ENCODE measurements at regions not wholly inside any gene's neighbourhood (a gene's known extent, or its start where the extent isn't known, plus 50 kb on each side); places are given as distances from the start of the nearest gene placed in this dataset.
"Not testable (repeated sequence)": the region's sequence is repeated elsewhere in the genome, so short reads cannot be mapped to it uniquely, and the experiment has no call there.

GRCh38 chr1:96579636-96580035 lies 141.9 kb upstream of the PTBP2 start:
- DNase-seq (ENCODE audit: low read depth in 2 of 2), result no peak

DNA sequence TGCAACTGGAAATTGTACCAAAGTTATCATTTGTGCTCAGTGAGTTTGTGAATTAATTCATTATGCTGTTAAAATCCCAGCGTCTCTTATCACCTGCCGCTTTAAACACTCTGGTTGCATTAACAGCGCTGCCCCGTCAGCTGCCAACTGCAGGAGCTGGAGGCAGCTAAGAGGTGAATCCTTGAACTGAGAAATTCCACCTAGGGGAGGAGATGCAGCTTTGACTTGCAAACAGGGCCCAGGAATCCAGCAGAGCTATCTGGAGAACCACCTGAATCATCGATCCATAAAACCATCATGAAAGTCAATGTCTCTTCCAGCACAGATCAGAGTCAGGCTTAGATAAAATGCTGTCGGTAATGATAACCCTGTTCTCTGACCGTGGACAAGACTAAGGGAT lies 140.7 kb upstream of the PTBP2 start:
- no peak for DNase-seq (ENCODE audit: low read depth in 2 of 2)

- DNase-seq (ENCODE audit: low read depth in 2 of 2), result no peak
Measured at GRCh38 chr1:96581772-96582171, 139.8 kb upstream of the PTBP2 start.

DNA sequence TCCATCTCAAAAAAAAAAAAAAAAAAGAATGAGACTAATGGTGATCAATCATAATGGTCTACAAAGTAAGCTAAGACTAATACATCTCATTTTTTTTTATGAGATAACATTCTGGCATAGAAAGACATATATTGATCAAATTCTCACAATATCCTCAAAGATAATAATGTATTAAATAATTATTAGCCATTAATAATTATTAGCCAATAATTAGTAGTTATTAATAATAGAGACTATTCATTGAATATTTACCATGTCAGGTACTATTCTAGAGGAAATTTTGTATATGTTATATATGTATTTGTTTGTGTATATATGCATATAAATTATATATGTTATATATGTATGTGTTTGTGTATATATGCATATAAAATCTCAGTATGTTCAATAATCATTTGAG lies 137.7 kb upstream of the PTBP2 start:
- DNase-seq (ENCODE audit: low read depth in 2 of 2), result no peak

DNA sequence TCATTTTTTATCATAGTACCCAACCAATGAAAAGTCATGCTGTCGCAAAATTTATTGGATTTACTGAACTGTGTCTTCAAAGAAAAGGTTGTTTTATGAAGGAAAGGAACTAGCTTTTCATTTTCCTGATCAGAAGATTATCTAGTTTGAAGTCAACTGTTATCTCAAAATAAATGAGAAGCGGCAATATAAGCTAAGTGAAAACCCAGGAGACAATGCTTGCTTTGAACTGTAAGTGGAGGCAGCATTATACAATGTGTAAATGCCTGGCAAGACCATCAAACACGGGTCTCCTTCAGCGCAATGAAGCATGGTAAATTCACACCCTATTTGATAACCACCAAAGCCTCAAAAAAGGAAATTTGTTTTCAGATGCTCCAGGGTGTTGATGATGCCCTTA lies 134.4 kb upstream of the PTBP2 start:
- DNase-seq (ENCODE audit: low read depth in 2 of 2), result no peak

DNA sequence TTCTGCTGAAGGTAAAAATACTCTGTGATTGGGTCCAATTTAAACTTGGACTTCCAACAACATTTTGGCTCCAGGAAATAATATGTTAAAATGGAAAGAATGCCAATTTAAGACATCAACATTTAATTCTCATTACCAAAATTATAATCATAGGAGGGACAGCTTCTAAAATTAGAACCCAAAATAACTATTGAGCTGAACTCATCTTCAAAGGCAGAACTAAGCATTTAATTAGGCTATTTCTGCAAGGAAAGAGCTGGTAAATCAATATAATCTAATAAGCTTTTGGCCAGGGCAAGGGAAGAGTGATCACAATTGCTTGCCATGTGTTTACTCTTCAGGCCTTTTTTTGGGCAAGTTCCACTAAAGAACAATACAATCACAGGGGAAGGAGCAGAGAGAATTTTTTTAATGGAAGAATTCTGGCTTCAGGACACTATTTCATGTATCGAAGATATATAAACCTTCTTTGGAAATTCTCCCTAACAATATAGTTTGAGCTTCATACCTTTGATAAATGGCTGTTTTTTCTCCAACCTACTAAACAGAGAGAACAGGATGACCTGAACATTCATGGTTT lies 133.1 kb upstream of the PTBP2 start:
- no peak for DNase-seq (ENCODE audit: low read depth in 2 of 2)

- DNase-seq (ENCODE audit: low read depth in 2 of 2), result not testable (repeated sequence)
Measured at GRCh38 chr1:96595530-96595929, 126.1 kb upstream of the PTBP2 start.

DNA sequence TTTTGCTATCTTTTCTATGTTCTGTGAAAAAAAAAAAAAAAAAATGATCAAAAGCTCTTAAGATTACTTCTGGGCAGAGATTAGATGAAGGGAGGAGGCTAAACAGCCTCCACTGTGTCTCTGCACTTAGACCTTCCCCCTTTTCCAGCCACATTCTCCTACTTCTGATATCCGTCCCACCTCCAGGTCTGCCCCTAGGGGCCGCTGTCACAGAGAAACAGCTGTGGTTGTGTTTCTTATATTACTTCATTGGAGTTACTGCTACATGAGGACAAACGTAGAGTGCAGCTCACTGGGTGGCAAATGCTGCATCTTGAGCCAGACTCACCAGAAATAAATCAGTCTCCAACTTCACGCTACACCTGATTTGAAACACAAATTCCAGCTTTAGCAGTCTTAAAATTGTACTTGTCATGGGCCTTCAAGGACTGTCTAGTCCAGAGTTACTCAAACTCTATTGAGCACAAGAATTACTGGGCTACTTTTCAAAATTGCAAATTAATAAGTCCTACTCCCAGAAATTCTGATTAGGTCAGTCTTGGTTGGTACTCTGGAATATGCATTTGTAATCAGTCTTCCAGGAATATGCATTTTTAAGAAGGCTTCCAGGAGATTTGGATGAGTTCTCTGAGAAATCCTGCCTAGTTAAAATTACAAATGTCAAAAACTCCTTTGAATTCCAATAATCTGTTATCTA lies 125.2 kb upstream of the PTBP2 start:
- DNase-seq (ENCODE audit: low read depth in 2 of 2), result peak; percentile 28 to 46

DNA sequence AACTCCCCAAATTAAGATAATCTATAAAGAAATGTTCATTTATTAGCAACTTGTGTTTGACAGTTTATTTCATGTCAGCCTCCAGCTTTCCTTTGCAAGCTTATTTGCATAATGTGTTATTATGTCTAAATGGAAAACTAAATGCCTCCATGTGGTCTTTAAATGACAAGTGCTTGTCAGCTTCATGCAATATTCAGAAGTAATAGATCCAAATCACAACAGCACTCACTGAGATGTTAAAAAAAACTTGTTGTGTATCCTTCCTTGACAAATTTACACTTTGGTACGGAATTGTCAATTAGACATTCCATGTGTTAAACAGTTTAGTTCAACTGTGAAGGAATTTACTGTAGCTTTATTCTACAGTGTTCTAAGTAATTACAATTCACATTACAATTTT lies 124.4 kb upstream of the PTBP2 start:
- DNase-seq (ENCODE audit: low read depth in 2 of 2), result no peak

DNA sequence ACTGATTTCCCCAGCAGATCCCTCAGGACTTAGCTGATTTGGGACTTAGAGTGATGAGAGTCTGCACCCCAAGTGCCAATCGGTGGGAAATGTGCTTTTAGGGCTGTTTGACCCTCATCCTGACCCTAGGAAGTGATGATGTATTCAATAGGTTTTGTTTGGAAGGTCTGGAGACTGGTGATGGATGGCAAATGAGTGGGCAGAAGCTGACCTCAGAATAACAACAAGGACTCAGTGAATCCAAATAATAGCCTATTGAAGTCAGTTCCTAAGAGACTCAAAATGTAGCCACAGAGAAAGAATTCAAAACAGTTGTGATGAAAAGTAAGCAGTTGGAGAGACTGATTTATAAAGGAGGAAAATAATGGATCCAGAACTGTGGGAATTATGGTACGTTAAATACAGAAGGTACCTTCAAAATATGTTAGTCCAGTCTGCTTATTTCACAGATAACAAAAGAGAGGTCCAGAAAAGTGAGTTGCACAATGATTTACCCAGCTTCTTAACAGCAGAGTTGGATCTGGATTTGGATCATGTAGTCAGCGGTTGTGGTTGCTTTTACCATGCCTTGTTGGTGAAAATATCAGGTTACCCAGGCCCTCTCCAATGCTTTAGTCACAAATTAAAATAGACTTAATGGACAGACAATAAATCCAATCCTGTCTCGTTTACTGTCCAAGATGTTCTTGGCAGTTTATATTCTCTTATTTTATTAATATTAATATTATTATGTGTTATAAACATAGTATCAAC lies 123.0 kb upstream of the PTBP2 start:
- peak in 1 of 2 donors; percentile 39 for DNase-seq (ENCODE audit: low read depth in 2 of 2)

DNA sequence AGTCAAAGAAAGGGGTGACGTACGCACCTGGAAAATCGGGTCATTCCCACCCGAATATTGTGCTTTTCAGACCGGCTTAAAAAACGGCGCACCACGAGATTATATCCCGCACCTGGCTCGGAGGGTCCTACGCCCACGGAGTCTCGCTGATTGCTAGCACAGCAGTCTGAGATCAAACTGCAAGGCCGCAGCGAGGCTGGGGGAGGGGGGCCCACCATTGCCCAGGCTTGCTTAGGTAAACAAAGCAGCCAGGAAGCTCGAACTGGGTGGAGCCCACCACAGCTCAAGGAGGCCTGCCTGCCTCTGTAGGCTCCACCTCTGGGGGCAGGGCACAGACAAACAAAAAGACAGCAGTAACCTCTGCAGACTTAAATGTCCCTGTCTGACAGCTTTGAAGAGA lies 117.0 kb upstream of the PTBP2 start:
- DNase-seq (ENCODE audit: low read depth in 2 of 2), result not testable (repeated sequence)

GRCh38 chr1:96617375-96617774 lies 104.2 kb upstream of the PTBP2 start:
- DNase-seq (ENCODE audit: low read depth in 2 of 2), result not testable (repeated sequence)

GRCh38 chr1:96632045-96632664 lies 89.4 kb upstream of the PTBP2 start:
- DNase-seq (ENCODE audit: low read depth in 2 of 2), result no peak

DNA sequence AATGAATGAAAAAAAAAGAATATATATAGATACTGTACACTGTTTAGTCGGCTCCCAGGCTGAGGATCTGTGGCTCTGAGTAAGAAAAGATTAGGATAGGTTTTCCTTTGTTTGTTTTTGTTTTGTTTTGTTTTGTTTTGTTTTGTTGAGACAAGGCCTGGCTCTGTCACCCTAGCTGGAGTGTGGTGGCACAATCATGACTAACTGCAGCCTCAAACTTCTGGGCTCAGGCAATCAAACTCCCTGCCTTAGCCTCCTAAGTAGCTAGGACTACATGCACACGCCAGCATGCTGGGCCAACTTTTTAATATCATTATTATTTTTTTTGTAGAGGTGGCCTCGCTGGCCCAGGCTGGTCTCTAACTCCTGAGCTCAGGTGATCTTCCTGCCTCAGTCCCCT lies 87.9 kb upstream of the PTBP2 start:
- no peak for DNase-seq (ENCODE audit: low read depth in 2 of 2)

DNA sequence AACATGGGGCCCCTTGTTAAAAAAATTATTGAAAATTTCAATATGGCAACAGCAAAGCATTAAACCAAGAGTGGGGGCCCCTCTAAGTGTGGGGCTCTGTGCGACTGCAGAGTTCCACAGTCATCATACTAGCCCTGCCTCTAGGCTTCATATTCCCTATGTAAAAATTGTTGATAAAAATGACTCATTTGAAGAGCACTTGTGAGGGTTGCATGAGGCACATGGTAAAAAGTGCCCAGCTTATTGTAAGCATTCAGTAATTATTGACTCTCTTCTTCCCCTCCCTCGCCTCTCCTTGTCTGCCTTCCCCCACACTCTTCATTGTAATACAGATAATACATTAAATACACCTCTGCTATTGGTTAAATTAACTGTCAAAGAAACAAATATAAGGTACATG lies 86.7 kb upstream of the PTBP2 start:
- no peak for DNase-seq (ENCODE audit: low read depth in 2 of 2)

DNA sequence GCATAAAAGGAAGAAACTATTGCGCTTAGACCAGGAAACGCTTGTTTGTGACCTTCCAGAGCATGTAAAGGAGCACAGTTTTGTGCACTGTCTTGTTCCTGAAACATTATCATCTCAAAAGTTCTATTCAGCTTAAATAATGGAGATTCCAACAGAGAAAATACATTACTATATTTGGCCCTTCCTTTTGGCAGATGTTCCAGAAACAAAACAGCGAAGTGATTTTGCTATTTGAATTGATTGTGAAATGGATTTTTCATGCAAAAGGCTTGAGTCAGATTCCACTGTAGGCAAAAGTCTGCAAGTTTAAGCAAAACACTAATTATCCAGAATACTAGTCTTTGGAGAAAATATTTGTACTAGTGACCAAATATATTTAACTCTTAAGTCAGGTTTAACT lies 80.3 kb upstream of the PTBP2 start:
- DNase-seq (ENCODE audit: low read depth in 2 of 2), result no peak

DNA sequence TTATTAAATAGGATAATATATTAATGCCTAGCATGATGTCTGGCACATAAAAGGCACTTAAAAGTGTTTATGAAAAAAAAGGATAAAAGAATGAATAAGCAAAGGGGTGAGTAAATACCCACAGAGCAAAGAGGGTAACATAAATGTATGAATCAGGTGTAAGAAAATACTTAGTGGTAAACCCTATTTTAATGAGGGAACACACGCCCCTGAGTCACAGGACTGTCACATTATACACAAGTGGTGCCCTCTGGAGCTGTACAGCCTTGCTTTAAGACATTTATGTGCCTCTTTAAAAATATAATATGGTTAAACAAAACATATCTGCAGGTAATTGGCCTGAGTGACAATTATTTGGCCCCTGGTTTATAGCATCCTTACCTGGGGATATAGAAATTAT lies 78.1 kb upstream of the PTBP2 start:
- DNase-seq (ENCODE audit: low read depth in 2 of 2), result no peak

GRCh38 chr1:96649301-96649700 lies 72.3 kb upstream of the PTBP2 start:
- DNase-seq (ENCODE audit: low read depth in 2 of 2), result no peak

DNA sequence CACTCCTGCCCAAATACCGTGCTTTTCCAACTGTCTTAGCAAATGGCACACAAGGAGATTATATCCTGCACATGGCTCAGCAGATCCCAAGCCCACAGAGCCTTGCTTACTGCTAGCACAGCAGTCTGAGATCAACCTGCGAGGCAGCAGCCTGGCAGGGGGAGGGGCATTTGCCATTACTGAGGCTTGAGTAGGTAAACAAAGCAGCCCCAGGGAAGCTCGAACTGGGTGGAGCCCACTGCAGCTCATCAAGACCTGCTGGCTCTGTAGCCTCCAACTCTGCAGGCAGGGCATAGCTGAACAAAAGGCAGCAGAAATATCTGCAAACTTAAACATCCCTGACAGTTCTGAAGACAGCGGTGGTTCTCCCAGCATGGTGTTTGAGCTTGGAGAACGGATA lies 70.1 kb upstream of the PTBP2 start:
- no peak for DNase-seq (ENCODE audit: low read depth in 2 of 2)

- no peak for DNase-seq (ENCODE audit: low read depth in 2 of 2)
Measured at GRCh38 chr1:96660051-96660450, 61.5 kb upstream of the PTBP2 start.

- no peak for DNase-seq (ENCODE audit: low read depth in 2 of 2)
Measured at GRCh38 chr1:96660503-96660902, 61.1 kb upstream of the PTBP2 start.
